HG03280 (cell line): ENCODE measurements at regions not wholly inside any gene's neighbourhood (a gene's known extent, or its start where the extent isn't known, plus 50 kb on each side); places are given as distances from the start of the nearest gene placed in this dataset.
"Not testable (repeated sequence)": the region's sequence is repeated elsewhere in the genome, so short reads cannot be mapped to it uniquely, and the experiment has no call there.

Source experiments
- ATAC-seq: cut with Tn5 transposase; IDR thresholded peaks from one replicate; pipeline ENCODE4 v1.9.1; 2021; ENCODE audit warnings: mild to moderate bottlenecking, moderate library complexity; ENCODE audit not compliant: unreplicated experiment

DNA sequence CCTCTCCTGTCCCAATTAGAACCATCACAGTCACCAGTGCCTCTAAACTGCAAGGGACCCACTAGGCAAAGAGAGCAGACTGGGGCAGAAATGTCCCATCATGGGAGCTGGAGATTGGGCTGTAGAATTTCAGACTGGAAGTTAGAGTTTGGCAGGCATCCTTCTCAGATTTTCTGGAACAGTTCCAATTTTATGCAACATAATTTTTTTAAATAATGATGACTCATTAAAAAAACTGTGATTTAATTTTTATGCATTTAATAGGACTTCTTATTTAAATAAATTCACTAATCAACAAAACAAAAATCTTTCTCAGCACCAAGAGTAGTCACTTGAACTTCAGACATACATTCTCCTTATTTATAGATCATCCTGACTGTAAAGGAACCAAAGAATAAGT is 84.6 kb upstream of the SLC7A14 start:
- no peak for ATAC-seq

DNA sequence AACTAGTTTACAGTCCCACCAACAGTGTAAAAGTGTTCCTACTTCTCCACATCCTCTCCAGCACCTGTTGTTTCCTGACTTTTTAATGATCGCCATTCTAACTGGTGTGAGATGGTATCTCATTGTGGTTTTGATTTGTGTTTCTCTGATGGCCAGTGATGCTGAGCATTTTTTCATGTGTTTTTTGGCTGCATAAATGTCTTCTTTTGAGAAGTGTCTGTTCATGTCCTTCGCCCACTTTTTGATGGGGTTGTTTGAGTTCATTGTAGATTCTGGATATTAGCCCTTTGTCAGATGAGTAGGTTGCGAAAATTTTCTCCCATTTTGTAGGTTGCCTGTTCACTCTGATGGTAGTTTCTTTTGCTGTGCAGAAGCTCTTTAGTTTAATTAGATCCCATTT is 77.1 kb upstream of the SLC7A14 start:
- not testable (repeated sequence) for ATAC-seq

DNA sequence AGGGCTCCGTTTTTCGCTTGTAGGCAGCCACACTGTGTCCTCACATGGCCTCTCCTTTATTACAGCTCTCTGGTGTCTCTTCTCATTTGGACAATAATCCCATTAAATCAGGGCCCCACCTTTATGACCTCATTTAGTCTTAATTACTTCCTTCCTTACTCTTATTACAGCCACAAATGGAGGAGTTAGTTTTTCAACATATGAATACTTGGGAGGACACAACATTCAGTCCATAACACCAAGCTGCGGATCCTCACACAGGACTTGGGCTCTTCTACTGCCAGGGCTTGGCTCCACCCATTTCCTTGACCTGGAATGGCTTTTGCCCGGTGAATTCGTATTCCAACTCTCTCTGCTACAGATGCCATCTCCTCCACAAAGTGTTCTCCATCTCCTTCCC is 74.3 kb upstream of the SLC7A14 start:
- no peak for ATAC-seq

DNA sequence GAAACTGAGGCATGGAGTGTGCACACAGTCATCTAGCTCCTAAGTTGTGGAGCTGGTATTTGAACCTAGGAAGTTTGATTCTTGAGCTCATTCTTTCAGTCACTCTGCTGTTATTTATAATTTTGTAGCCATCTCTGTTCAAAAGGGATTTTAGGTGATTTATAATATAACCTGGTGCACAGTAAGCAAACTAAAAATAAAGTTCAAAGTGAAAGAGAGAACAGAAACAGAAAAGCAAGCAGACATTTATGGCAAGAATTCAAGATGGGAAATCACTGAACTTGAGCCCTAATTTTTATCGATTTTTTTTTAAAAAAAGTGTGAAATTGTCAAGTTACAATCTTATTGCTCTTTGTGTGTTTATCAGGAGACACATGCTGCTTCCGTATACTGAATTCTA is 71.4 kb upstream of the SLC7A14 start:
- ATAC-seq = no peak

DNA sequence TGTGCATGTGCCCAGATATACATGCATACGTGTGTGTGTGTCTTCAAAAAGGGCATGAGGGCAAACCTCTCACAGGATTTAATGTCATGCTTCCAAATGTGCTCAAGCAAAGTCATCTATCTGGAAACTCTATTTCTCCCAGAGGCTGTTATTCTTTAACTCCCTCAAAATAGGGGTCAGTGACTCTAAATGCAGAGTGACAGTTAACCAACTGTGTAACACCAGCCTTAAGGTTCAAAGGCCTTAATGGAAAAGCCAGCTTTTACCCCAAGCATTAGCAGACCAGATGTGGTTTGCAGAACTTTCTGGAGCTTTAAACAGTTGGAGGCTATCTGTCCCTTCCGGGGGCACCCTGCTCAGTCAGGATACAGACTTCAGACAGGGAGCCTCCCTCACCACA is 70.4 kb upstream of the SLC7A14 start:
- no peak for ATAC-seq

DNA sequence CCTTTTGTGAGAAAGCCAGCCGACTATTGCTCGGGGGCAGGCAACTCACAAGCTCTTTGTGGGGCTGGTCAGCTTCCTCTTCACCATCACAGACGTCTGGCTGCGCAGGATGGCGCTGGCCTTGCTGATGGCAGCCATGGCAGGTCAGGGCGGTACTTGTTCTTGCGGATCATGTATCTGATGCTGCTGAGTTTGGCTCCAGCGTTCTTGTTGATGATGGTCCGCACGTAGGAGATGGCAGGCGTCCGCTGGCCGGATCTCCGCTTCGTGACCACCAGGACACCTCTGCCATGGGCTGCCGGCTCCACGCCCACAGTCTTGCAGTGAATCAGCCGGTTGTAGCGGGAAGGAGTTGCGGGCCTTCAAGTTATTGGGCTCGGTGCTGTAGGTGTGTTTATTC is 67.9 kb upstream of the SLC7A14 start:
- ATAC-seq = no peak

DNA sequence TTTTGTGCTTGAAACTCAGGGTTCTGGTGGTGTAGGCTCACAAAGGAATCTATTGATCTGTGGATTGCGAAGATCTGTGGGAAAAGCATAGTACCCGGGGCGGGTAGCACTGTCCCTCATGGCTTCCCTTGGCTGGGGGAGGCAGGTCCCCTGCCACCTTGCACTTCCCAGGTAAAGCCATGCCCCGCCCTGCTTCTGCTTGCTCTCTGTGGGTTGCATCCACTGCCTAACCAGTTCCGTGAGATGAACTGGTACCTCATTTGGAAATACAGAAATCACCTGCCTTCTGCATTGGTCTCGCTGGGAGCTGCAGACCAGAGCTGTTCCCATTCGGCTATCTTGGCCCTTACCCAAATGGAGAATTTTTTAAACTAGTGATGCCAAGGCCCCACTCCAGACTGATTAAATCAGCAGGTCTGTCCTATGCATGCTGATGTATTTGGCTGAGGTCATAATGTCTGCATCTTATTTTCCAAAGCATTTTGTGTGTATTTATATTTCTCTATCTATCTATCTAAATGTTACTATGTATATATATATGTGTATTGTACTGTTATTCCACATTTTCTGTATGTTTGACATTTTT is 65.5 kb upstream of the SLC7A14 start:
- ATAC-seq = no peak

DNA sequence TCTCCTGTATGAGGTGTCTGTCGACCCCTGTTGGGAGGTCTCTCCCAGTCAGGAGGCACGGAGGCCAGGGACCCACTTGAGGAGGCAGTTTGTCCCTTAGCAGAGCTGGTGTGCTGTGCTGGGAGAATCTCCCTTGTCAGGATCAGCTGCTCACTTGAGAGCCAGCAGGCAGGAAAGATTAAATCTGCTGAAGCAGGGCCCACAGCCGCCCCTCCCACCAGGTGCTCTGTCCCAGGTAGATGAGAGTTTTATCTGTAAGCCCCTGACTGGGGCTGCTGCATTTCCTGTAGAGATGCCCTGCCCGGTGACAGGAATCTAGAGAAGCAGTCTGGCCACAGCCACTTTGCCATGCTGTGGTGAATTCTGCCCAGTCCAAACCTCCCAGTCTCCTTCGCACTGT is 64.7 kb upstream of the SLC7A14 start:
- ATAC-seq = not testable (repeated sequence)

DNA sequence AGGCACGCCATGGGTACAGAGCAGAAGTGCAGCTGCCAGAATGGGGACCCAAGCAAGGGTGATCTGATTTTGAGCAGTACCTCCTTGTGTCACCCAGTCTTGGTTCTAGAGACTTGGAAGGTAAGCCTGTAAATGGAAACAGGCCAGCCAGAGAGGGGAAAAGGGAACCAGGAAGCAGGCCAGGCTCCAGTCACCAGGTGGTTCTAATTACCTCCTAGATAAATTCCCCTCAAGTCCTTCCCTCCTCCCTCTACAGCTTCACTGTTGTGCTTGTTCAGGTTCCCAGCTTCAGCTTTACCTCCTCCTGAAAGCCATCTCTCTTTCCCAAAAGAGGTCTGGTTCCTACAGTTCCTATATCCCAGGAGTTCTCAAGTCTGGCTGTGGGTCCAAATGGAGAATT is 58.8 kb upstream of the SLC7A14 start:
- no peak for ATAC-seq

DNA sequence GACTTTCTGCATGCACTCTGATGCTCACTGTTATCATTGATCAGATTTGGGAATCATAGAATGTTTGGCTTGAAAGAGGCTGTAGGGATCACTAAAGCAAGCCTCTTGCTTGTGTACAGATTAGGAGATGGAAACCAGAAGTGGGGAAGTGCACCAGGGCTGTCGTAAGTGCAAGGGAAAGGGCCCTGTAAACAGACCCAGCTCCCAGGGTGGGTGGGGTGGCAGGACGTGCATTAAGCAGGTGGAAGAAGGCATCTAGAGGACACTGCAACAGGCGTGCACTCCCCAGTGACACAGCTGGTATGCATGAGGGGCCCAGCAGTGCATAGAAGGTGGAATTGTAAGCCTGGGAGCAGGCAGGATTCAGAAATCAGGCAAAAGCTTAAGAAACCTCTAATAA is 58.0 kb upstream of the SLC7A14 start:
- ATAC-seq = no peak

DNA sequence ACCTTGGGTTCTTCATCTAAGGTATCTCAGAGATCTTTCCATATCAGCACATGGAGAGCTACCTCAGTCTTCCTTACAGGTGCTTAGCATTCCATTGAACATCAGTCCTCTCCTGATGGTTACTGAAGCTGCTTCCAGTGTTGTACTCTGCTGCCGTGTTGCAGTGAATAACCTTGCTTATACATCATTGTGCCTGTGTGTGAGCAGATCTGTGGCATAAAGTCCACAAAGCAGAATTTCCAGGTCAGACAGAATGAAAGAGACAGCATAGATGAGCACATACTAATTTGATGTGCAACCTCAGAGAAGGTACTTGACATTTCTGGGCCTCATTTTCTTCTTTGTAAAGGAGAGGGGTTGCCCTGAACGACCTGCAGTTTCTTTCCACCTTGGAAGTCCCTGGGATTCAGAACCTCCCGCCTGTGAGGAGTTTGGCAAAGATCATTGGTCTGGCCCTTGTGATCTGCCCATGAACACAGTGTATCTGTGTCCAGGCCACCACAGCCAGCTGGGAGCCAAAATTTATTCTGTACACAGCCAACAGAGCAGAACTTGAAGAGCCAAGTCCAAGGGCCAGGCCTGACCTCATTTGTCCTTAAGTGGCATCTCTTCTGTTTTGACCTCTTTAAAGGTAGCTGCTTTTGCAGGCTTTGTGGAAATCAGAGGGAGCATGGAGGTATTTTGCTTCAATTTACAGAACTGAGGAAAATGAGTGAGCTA is 57.2 kb upstream of the SLC7A14 start:
- ATAC-seq = no peak

DNA sequence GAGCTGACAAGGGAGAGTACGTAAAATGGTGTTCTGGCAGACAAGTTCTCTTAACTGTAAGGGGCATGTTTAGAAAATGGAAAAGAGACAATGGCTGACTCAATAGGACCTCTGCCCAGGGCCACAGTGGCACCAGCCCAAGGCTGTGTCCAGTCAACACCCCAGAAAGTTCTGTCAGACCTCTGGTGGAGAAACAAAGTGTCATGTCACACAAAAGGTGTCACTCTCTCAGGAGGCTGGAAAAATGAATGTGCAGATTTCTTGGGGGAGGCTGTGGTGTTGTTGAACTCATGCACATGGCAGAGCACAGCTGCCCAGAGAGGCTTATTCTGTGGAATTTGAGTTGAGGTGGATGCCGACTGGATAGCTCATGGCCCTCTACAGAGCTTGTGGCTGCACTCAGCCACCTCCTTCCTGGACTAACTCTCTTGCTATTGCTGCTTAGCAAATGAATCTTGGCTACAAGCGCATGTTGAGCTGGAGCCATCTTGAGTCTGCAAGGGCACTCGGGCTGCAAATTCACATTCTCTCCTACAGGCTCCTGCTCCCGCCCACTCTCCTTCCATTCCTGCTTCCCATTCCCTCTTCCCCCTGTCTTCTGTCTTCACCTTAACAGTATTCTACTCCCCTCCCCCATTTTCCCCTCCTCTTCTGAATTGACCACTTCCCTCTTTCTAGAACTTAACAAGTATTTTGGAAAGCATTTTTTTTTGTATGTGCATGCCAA is 55.8 kb upstream of the SLC7A14 start:
- no peak for ATAC-seq

DNA sequence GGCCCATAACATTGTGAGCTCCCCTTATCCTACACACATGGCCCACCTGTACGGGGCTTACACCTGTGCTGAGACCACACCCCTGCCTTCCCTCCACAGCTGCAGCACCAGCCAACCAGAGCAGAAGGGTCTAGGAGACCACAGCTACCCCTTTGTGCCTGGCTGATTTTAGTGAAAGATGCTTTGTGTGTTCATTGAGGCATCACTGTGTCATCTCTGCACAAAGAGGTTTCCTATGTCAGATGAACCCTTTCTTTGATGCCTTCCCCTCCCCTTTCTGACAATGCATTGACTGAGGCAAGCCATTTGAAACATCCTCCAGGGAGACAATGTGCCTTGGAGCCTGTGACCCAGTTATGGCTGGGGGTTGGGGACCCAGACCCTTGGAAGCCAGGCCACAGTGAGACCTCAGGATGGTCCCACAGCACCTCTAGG is 54.9 kb upstream of the SLC7A14 start:
- ATAC-seq = no peak

DNA sequence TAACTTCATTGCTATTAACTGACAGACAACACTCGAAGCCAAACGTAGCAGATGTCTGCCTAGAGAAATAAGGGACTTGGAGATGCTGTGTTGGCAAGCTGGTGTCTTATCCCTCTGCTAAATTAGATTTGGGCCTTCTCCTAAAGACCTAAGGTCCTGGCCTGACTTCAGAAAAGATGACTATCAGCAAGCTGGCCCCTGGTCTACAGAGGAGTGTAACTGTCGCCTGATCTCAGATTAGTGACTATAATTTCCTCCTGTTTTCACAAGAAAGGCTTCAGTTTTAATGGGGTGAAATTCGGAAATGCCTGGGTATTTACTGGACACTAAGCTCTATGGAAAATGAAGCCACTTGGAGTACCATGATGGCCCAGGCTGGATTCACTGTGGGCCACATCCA is 53.1 kb upstream of the SLC7A14 start:
- ATAC-seq = no peak

DNA sequence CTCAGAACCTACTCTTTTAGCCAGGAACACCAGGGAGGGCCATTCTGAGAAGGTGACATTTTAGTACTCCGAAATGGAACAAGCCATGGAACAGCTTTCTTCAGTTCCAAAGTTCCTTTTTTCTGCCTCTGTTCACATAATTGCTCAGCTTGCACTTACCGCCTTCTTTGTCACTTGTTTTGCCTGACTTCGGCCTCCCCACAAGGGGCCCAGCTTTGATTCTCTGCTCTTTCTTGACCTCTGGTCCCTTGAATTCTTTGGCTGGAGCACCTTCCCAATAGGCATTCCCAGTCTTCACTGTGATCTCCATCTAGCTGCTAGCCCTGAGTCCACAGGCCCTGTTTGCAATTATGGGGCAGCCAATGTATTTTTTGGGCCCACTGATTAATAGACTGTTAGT is 51.4 kb upstream of the SLC7A14 start:
- ATAC-seq = no peak

DNA sequence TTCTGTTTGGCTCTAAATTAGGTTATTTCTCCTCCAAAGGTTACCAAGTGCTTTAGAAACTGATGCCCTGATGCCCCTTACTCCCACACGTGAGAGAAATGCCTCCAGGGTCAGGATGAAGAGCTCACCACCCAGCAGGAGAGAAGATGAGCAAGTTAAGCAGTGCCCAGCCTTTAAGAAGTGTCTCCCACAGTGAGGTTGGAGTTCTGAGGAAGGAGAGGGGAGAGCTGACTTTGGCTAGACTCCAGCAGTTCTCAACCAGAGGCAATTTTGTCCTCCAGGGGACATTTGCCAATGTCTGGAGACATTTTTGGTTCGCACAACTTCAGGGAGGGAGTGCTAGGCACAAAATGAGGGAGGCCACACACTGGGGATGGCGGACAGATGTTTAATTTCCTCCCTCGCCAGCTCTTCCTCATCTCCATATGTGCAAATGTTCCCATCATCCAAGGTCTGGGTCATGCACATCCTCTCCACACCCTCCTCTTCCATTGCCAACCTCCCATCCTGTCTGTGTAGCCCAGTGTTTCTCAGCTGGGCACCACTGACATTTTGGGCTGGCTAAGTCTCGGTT is 50.6 kb upstream of the SLC7A14 start:
- ATAC-seq = no peak
